Fibroblast of skin of left quadriceps (primary cell): ENCODE measurements at regions not wholly inside any gene's neighbourhood (a gene's known extent, or its start where the extent isn't known, plus 50 kb on each side); places are given as distances from the start of the nearest gene placed in this dataset.
"Not testable (repeated sequence)": the region's sequence is repeated elsewhere in the genome, so short reads cannot be mapped to it uniquely, and the experiment has no call there.

Source experiments
- DNase-seq, 2 experiments: peaks; one replicate each; pipeline ENCODE4 v3.0.0-alpha.2; 2013; ENCODE audit warnings: low read depth in 2 of 2

- DNase-seq = not testable (repeated sequence)
These were observed 279.3 kb downstream of the PTH2R start for GRCh38 chr2:208685929-208686328.

- no peak for DNase-seq
These were observed 280.1 kb downstream of the PTH2R start for GRCh38 chr2:208686665-208687064.

- not testable (repeated sequence) for DNase-seq
These were observed 281.1 kb downstream of the PTH2R start for GRCh38 chr2:208687720-208688119.

DNA sequence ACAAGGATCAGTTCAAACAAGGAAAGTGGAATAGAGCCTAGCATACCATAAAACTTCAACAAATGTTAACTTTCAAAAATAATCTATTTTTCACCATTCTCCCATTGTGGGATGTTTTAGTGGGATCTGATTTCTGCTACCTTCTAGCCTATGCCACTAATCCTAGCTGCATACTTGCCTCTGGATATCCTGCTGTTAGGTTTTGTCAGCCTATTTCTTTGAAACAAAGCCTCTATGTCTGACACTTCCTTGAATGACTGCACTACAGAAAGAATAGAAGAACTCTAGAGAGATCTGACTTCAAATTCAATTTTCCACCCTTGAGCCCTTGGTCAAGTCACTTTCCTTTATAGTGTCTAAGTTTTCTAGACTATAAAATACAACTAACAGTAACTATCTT is 291.5 kb downstream of the PTH2R start:
- DNase-seq = no peak

DNA sequence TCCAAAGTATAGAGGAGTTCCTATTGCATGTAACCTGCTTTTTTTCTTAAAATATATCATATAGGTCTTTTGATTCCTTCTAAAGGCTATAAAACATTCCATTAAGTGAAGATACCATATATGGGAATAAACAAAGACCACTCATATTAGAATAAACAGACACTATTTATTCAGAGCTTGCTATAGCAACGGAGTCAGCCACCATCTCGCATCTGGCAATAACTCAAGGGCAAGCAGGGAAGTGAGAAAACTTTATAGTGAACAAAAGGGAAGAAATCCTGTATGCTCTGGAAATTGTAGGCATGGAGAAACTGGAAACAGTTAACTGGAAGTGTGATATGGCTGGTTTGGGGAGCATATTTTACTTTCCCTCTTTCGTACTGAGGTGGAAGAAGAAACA is 301.9 kb downstream of the PTH2R start:
- no peak for DNase-seq

DNA sequence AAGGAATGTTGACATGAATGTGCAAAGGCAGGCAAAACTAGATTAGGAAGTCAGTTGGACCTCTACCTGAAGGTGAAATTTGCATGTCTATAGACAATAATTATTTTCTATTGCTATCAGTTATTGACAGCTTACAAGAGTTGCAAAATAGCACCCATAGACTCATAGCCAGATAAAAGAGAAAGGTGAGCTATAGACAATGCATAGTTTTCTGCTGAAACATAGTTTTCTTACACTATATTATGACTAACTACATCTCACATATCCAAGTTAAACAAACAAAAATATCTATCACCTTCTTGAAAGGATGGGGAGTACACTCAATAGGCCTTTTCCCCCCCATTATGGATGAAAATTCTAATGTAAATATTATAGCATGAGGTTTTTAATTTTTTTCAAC is 305.0 kb downstream of the PTH2R start:
- DNase-seq = no peak

- DNase-seq = no peak
These were observed 306.6 kb downstream of the PTH2R start for GRCh38 chr2:208713066-208713745.

- DNase-seq = no peak
These were observed 312.2 kb downstream of the PTH2R start for GRCh38 chr2:208718828-208719227.

DNA sequence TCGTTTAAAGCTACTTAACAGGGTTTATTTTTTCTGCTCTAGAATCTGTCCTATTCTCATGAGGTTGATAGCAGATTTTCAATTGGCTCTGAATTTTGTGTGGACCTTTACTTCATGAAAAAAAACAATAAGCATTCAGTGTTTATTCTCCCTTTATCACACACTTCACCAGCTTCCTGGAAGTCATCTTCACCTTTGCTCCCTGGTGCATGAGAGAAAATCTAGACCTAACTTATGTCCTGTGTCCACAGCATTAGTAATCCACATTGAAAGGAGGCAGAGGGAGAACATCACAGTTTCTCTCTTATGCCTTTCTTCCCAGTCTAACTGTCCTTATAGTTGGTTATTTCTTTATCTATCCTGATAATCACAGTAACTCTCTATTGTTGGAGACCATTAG is 316.1 kb downstream of the PTH2R start:
- no peak for DNase-seq

GRCh38 chr2:208725280-208725679 is 318.7 kb downstream of the PTH2R start:
- no peak for DNase-seq

- no peak for DNase-seq
These were observed 319.6 kb downstream of the PTH2R start for GRCh38 chr2:208726242-208726641.

DNA sequence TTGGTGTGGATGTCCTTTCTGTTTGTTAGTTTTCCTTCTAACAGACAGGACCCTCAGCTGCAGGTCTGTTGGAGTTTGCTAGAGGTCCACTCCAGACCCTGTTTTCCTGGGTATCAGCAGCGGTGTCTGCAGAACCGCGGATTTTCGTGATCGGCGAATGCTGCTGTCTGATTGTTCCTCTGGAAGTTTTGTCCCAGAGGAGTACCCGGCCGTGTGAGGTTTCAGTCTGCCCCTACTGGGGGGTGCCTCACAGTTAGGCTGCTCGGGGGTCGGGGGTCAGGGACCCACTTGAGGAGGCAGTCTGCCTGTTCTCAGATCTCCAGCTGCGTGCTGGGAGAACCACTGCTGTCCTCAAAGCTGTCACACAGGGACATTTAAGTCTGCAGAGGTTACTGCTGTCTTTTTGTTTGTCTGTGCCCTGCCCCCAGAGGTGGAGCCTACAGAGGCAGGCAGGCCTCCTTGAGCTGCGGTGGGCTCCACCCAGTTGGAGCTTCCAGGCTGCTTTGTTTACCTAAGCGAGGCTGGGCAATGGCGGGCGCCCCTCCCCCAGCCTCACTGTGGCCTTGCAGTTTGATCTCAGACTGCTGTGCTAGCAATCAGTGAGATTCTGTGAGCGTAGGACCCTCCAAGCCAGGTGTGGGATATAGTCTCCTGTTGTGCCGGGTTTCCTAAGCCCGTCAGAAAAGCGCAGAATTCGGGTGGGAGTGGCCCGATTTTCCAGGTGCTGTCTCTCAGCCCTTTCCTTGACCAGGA is 345.2 kb downstream of the PTH2R start:
- not testable (repeated sequence) for DNase-seq

- DNase-seq = no peak
These were observed 350.8 kb downstream of the PTH2R start for GRCh38 chr2:208757364-208757763.

GRCh38 chr2:208773074-208773473 is 366.5 kb downstream of the PTH2R start:
- not testable (repeated sequence) for DNase-seq

- no peak for DNase-seq
These were observed 374.6 kb downstream of the PTH2R start for GRCh38 chr2:208781166-208781565.

GRCh38 chr2:208782097-208782496 is 375.5 kb downstream of the PTH2R start:
- no peak for DNase-seq

GRCh38 chr2:208783184-208783583 is 376.6 kb downstream of the PTH2R start:
- DNase-seq = no peak

DNA sequence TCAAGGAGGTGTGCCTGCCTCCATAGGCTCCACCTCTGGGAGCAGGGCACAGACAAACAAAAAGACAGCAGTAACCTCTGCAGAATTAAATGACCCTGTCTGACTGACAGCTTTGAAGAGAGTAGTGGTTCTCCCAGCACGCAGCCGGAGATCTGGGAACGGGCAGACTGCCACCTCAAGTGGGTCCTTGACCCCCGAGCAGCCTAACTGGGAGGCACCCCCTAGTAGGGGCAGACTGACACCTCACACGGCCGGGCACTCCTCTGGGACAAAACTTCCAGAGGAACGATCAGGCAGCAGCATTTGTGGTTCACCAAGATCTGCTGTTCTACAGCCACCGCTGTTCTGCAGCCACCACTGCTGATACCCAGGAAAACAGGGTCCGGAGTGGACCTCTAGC is 378.2 kb downstream of the PTH2R start:
- not testable (repeated sequence) for DNase-seq

DNA sequence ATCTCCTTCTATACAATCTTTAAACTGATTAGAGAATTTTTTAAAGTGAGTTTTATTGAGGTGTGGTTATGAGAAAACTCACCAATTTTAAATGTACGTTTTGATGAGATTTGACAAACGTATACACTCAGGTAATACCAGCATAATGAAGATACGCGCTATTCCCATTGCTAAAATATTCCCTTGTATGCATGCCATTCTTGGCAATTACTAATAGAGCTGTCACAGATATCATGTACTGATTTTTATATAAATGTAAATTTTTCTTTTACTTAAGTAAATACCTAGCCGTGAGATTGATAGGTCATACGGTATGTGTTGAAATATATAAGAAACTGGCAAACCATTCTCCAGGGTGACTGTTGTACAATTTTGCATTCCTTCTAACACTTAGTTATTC is 384.7 kb downstream of the PTH2R start:
- no peak for DNase-seq

GRCh38 chr2:208792766-208793165 is 386.2 kb downstream of the PTH2R start:
- no peak for DNase-seq

GRCh38 chr2:208793434-208793833 is 386.8 kb downstream of the PTH2R start:
- no peak for DNase-seq

DNA sequence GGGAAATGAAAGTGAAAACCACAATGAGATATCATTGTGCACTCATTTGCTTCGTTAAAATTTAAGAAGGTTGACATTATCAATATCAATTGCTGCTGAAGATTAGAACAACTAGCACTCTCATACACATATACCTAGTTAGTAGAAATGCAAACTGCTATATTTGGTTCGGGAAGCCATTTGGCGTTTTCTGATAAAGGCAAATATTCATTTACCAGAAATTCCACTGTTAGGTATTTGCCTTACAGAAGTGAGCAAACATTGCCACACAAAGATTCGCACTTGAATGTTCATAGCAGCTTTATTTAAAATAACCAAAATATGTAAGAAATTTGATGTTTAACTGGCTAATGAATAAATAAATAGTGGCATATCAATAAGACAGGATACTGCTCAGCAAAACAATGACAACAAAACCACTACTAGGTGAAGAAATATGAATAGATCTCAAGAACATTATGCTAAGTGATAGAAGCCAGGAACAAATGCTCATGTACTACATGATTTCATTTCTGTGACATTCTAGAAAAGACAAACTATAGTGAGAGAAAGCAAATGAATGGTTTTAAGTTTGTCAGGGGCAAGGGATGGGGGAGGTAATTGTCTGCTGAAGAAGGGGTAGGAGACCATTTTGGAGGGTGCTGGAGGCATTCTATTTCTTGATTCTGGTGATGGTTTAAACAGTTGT is 387.8 kb downstream of the PTH2R start:
- no peak for DNase-seq

DNA sequence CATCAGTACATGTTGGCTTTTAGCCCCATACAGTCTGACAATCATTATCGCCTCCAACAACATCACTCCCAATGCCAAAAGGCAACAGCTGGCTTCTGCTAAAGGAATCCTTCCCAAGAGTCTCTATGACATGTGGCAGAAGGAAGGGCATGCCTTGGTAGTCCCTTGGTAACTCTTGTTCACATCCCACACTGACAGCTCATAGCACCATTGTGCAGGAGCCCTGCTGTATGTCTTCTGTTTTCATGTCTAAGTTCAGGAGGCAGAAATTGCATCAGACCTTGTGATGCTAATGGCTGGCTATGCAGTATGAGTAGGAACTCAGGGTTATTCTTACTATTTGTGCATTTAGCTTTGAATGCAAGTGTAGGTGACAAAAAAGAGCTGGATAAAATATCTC is 392.1 kb downstream of the PTH2R start:
- no peak for DNase-seq
